Fibroblast of the aortic adventitia (primary cell): ENCODE measurements at regions not wholly inside any gene's neighbourhood (a gene's known extent, or its start where the extent isn't known, plus 50 kb on each side); places are given as distances from the start of the nearest gene placed in this dataset.

Source experiments
- DNase-seq: peaks from one replicate; pipeline ENCODE4 v3.0.0-alpha.2; 2010; ENCODE audit warnings: low read depth
- H3K4me3 ChIP-seq: 2 replicates; pipeline ENCODE4 v1.5.1; 2011; ENCODE audit warnings: low read depth, mild to moderate bottlenecking, control low read depth, low read length, moderate library complexity
- TF ChIP-seq, protein P1 (sequence below): IDR thresholded peaks from 2 replicates; pipeline ENCODE4 v1.5.1; 2011; ENCODE audit warnings: mild to moderate bottlenecking, low read length, control low read depth, inconsistent platforms; ENCODE audit not compliant: insufficient read depth

DNA sequence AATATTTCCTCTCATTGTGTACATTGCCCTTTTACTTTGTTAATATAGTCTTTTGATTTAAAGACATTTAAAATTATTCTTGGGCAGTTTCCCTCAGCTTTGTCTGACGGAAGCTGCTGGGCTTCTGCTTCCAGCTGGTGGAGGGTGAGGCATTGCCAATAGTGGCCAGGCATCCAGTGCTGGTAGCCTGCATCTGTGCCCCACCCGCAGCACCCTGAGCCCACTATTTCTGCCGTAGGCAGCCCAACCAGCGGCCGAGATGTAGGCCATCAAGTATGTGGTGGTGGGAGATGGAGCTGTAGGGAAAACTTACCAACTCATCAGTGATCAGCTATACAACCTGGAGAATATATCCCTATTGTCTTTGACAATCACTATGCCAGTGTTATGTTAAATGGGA, 226.0 kb upstream of the SYNCRIP start:
- TF ChIP-seq, protein P1, sequence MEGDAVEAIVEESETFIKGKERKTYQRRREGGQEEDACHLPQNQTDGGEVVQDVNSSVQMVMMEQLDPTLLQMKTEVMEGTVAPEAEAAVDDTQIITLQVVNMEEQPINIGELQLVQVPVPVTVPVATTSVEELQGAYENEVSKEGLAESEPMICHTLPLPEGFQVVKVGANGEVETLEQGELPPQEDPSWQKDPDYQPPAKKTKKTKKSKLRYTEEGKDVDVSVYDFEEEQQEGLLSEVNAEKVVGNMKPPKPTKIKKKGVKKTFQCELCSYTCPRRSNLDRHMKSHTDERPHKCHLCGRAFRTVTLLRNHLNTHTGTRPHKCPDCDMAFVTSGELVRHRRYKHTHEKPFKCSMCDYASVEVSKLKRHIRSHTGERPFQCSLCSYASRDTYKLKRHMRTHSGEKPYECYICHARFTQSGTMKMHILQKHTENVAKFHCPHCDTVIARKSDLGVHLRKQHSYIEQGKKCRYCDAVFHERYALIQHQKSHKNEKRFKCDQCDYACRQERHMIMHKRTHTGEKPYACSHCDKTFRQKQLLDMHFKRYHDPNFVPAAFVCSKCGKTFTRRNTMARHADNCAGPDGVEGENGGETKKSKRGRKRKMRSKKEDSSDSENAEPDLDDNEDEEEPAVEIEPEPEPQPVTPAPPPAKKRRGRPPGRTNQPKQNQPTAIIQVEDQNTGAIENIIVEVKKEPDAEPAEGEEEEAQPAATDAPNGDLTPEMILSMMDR: no peak
- no peak overlapping the region for H3K4me3 ChIP-seq
- DNase-seq: no peak

- DNase-seq: no peak
- TF ChIP-seq, protein P1: no peak
- no peak overlapping the region for H3K4me3 ChIP-seq
These were observed 224.9 kb upstream of the SYNCRIP start for GRCh38 chr6:85867595-85867994.

DNA sequence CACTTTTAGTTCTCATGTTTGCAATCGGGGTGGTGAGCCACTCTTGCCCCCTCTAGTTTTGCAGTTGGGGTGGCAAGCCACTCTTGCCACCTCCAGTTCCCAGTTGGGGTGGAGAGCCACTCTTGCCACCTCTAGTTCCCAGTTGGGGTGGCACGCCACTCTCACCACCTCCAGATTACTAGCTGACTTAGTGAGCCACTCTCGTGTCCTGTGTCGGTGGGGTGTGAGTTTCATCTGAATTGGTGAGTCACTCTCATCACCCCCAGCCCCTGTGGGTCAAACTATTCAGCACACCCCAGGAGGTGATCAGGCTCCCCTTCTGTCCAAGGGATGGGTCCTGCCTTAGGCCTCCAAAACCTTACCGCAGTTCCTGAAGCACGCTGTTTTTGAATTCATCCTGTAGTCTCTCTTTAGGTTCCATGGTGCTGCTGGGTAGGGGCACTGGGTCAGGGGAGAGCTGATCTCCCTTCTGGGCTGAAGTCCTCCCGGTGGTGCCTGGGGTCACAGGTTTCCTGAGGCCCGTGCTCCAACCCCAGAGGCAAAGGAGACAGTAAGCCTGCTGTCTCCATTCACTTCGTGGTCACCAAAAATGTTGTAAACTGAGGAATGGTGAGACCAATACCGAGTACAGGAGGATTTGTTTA, 224.2 kb upstream of the SYNCRIP start:
- TF ChIP-seq, protein P1: no peak
- no peak for DNase-seq
- no peak overlapping the region for H3K4me3 ChIP-seq

DNA sequence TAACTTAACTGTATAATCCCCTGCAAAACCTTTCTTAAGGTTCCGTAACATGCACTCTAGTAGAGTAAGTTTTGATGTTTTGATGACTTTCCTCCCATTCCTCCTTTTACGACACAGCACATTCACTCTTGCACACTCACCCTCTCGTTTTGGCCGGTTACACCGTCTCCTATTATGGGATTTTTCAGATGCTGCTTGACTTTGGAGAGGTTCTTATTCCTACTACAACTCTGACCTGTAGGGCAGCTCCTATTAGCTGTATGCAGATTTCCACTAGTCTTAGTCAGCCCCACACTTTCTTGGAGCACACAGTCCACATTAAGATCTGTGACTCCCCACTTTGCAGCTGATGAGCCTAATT, 223.7 kb upstream of the SYNCRIP start:
- DNase-seq: peak; percentile 49
- TF ChIP-seq, protein P1: no peak

GRCh38 chr6:85865420-85866369, 223.0 kb upstream of the SYNCRIP start:
- TF ChIP-seq, protein P1: no peak
- H3K4me3 ChIP-seq: peak overlapping the region; percentile 67
- peak; percentile 79 for DNase-seq

More for the DNA sequence above, 223.7 kb upstream of the SYNCRIP start:
- H3K4me3 ChIP-seq: peak overlapping the region; percentile 67

DNA sequence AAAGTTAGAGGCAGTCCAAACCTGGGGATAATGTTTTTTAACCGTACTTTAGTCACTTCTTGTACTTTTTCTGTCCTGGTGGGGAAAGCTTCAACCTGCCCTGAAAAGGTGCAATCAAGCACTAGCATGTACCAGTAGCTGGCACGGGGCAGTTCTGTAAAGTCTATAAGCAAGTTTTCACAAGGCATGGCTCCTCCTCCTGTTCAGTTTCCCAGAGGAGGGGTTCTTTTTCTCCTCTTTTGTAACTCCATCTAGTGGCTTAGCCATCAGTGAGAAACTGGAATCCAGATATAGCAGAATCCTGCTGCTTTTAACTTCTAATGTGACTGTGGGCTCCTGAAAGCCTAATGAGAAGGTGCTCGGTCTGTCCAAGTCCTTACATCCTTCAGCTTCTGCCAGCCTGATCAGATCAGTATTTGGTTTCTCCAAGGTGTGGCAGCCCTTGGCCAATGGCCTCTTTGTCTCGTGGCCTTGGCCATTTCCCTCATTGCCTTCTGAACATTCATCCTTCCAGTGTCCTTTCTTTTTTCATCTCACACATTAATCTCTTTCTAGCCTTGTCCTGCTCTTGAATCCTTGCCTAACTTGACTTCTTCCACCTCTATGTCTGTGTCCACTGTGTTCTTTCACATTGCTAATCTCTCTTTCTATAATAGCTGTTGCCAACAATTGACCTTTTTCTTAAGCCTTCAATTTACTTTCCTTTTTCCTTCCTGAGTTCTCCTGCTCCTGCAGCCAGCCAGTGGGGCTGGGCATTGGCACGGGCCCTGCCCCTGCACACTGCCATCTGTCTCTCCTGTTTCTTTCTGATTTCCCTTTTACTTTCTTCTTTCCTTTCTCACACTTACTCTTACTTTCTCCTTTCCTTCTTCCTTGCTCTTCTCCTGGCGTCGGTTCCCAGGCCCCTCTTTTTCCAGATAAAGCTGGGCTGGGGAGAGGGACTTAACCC, 222.0 kb upstream of the SYNCRIP start:
- TF ChIP-seq, protein P1: peak; percentile 33
- peak overlapping the region; percentile 67 for H3K4me3 ChIP-seq
- DNase-seq: peak; percentile 52
